Activated CD4-positive, CD25-positive, alpha-beta regulatory T cell (primary cell): ENCODE measurements at regions not wholly inside any gene's neighbourhood (a gene's known extent, or its start where the extent isn't known, plus 50 kb on each side); places are given as distances from the start of the nearest gene placed in this dataset.
"Not testable (repeated sequence)": the region's sequence is repeated elsewhere in the genome, so short reads cannot be mapped to it uniquely, and the experiment has no call there.

Experiments used
- DNase-seq, 4 experiments: peaks; one replicate each; lab custom pipeline; 2025; lab: John Stamatoyannopoulos, UW

DNA sequence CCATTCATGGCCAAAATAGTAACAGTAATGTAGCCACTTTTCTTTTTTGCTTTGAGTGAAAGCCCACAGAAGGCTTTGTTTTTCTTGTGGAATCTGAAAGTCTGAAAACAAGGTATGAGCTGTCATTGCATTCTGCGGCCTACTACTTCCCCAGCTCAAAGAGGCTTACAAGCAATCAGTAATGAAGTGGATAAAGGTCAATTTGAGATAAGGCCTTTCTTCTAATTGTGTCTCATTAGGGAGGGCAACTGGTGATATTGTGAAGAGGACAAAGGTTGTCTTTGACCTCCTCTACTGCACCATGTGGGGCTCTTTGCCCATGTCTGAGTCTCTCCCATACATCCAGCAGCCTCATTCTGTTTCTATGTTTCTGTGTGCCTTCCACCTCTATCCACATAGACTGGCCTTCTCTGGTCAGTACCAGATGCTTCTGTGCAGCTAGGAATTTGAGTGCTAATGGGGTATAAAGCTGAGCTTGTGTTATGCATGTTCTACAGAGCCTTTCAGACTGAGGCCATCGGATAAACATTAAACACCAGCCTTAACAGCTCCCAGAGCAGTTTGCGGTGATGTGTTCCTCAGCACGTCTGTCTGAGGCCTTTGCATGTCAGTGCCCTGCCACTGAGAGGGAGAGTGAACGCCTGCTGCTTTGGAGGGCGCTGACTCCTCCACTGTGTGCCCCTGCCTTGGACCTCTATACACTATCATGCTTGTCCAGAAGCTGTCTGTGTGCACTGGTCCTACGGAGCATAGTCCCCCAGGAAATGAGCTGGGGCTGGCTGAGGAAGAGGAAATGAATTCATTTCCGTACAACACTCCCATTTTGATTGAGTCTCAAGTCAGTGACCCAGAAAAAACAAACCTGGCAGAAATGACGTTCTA lies 80.2 kb downstream of the SH2D1A start:
- no peak for DNase-seq

DNA sequence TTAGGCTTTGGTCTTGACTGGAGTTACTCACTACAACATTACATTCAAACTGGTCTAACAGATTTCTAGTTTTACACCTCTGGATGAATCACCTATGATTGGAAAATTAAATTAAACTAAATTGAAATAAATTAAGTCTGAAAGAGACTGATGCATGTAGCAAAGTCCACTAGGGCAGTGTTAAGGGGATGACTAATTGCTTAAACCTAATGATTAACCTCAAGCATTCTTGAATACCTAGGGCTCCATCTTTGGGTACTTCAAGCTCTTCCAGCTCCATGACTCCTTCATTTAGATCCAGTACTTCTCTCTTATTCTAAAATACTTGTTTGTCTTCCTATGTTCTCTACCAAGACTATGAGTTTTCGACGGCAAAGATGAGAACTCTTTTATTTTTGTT lies 86.8 kb downstream of the SH2D1A start:
- DNase-seq: no peak

DNA sequence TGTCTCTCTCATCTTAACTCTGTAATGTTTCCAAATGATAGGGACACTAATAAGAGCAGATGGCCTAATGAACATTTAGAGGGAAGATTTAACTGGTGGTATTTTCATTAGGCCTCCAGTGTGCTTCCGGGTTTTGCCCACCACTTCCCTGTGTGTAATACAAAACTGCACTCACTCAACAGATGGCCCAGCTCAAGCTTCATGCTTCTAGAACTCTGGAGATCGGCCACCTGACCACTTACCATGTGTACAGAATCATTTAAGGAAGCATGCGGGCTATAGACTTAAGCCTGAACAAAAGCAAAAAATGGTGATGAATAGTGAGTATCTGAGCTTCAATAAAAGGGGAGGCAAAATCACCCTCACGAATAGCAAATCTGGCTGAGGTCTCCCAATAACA lies 89.3 kb downstream of the SH2D1A start:
- no peak for DNase-seq

DNA sequence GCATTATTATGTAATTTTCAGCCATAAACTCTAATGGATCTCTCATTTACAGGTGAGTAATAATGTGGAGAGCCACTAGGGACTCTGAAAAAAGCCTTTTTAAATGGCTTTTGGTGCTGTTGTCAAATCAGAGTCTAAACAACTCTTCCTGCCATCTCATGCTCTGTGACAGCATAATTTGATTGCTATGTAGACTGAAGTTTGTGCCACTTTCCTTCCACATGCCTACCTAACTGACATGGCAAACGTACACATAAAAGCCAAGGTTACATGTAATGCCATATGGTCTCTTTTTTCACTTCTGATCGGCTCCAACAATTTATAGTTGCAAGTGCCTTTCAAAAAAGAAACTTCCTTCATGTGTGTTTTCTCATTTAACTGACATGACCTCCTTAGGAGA lies 94.3 kb downstream of the SH2D1A start:
- DNase-seq: no peak

DNA sequence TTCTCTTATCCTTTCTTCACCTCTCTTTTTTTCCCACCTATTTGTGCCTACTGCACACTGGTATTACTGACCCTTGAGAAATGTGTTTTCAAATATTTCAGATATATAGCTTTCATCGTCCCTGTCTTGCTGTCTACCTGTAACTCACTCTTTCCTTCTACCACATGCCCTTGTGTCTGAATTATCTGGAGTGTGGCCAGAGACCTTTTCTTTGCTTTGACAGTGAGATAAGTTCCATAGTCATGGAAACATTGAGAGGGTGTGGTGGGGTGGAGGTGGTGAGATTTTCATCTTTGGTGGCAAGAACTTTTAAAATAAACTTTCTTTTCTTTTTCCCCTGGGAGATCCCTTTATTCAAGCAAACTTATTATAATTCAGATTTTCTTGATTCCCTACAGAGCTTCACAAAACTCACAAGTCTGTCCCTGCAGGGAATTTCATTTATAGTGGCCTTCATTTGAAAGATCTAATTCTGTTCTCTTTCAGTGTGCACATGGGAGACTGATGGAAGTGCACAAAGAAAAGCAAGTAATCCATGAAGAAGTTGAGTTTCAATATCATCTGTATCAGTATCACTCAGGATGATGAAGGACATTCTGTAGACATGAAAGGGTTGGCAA lies 95.7 kb downstream of the SH2D1A start:
- DNase-seq: no peak

DNA sequence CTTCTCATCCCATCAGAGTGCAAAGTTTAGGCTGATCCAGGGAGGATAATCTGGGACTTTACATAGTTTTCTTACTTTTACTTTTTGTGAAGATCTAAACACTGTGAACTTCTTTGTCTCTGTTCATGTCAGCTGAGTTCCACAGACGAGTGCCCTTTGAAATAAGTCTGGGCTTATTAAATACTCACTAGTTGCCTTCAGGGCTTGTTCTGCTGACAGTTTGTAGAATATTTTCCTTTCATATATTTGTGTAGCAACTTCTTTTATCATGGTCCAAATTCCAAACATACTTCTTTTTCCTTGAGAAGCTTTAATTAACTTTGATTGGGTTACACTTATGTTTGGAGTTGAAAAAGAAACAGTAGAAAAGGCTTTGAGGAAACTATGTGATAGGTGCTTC lies 109.6 kb downstream of the SH2D1A start:
- DNase-seq: no peak

DNA sequence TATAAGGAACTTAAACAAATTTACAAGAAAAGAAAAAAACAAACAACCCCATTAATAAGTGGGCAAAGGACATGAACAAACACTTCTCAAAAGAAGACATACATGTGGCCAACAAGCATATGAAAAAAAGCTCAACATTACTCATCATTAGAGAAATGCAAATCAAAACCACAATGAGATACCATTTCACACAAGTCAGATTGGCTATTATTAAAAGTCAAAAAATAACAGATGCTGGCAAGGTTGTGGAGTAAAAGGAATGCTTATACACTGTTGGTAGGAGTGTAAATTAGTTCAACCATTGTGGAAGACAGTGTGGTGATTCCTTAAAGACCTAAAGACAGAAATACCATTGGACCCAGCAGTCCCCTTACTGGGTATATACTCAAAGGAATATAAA lies 113.5 kb downstream of the SH2D1A start:
- not testable (repeated sequence) for DNase-seq

DNA sequence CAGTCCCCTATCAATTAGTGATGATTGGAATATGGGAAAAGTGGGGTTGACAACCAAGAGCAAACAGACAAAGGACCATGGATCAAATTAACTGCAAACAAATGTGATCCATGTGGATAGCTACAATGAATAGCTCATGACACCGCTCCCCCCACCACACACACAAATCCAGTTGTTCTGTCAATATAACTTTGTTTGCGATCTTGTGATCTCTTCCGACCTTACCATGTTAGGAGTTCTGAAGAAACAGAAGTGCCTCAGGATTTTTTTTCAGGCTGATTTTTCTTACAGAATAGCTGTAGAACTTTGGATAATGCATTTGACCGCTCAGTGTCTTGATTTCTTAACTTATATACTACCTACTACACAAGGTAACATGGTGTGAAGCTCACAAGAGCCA lies 116.6 kb downstream of the SH2D1A start:
- no peak for DNase-seq

DNA sequence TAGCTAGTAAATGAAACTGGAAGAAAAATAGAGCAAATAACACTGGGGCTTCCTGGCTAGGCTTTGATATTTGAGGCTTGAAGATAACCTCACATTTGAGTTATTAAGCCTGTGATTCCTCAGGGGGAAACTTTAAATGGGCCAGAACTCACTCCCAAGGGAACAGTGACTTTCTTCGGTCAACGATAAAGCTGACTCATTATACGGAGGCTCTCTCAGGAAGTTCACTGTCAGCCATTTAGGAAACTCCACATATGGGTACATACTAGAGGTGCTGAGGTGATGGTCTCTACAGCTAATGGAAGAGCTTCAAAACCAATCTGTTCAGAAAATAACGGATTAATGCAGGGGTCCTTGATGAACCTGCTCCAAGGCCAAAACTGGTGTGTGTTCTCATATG lies 120.8 kb downstream of the SH2D1A start:
- no peak for DNase-seq

DNA sequence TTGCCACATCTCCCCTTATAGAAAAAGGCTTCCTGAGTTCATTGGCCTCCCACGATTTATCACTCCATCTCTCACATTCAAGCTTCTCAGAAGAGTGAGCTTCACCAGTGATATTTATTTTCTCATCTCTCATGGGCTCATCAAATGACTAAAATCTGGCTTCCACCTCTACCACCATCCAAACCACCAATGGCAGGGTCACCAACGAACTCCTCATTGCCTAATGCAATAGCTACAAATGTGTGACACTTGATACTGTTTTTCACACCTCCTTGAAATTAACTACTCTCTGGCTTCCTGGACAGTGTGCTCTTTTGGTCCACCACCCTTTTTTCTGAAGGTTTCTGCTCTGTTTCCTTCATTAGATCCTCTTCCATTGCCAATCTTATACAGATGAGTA lies 129.0 kb downstream of the SH2D1A start:
- DNase-seq: no peak

DNA sequence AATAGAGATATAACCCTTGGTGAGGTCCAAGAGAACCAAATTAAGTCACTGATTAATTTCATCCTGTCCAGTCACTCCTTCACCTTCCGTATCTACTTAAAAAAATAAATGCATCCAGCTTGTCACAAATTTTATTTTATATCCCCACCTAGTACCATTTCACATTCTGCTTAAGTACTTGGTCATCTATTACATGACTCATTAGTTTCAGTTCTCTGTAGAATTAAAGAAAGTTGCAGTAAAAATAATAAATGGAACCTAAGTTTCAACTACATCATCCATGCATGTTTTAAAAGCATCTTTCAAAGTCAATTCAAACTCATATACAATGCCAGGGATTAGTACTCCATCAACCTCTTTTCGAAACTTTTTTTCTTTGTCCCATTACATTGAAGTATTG lies 130.2 kb downstream of the SH2D1A start:
- no peak for DNase-seq

DNA sequence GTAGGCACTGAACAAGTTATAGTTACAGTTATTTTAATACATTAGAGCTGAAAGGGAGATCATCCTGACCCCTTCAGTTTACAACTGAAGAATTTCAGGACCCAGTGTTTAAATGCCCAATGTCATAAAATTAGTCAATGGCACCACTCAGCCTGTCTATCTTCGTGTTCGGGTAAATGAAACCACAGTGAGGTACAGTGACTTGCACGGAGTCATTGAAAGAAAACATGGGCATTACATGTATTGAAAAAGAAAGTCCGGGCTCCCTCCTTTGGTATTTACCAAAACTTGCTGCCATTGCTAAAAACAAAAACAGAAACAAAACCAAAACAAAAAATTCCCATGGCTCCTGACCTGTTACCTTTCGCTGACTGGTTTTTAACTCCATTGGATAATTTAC lies 131.7 kb downstream of the SH2D1A start:
- no peak for DNase-seq

DNA sequence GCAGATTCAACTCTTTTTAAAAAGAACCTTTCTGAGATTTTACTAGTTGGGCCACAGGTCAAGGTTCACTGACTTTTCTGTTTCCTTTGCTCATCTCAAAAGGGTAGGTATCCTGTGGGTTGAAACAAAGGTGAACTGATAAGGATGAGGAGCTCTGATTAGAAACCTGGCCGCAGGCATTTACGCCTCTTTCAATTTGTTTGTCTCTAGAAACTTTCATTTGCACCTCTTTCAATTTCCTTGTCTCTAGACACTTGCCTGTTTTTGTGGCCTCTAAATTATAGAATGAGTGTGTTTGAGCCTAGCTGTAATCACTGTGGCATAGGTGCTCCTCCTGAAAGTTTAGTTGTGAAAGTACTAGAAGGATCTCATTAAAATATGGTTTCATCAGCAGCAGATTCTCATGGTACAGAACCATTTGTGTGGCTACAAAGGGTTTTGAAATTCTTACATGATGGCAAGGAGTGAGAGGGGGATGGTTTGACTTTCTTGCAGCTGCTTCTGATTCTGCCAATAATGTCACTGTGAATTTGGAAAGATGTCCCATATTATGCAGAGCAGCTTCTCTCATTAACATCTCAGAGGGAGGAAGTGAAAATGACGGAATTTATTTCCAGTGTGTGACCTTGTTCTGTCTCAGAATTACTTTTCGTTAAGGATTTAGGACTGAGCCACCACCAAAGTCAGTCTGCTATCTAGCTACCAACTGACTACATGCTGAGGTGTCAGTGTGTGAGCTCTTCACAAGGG lies 142.2 kb downstream of the SH2D1A start:
- no peak for DNase-seq

DNA sequence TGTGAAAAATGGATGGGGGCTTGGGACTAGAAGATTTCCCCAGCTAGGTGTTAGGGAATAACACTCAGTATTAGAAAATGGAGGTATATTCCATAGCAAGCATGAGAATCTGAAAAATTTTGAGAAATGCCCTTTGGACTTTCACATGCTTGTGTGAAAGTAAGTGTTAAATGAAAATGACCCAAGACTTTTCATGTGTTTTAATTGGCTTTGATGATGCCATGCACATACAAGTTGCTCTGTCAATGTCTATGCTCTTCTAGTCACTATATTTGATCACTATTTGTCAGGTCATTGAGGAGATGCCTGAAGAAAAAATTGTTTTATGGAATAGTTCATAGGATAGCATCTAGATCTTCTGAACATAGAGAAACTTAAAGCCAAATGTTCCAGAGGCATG lies 147.6 kb downstream of the SH2D1A start:
- no peak for DNase-seq

DNA sequence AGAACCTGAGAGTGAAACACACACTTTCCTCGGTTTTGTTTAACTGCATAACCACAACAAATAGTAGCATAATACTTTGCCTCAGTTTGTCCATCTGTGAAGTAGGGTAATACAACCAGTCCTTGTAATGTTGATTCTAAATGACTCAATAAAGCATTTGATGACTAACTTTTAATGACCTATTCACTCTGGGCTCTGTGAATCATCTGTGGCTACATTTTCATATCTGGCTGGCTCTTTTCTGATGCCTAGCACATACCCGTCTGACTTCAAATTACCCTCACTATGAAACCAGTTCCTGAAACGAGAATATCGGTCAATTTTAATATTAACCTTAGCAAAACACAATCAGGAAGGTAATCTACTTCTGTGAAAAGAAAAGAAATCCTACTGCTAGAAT lies 151.0 kb downstream of the SH2D1A start:
- no peak for DNase-seq

DNA sequence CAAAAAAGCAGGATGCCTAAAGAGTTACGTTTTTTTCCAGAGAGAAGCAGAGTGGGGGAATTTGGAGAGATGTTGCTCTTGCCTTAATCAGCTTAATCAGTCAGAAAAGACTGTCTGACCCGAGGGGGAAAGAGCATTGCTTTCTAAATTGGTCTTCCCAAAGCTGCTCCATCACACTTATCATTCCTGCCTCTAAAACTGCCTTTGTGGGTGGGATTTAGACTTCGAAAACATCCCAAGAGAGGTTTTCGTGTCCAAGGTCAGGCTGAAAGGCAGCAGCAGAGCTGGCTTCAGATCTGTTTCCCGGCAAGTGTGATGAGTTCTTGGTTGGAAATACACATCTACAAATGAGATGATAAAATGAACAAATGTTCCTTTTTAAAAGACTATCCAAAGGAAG lies 155.2 kb downstream of the SH2D1A start:
- no peak for DNase-seq

DNA sequence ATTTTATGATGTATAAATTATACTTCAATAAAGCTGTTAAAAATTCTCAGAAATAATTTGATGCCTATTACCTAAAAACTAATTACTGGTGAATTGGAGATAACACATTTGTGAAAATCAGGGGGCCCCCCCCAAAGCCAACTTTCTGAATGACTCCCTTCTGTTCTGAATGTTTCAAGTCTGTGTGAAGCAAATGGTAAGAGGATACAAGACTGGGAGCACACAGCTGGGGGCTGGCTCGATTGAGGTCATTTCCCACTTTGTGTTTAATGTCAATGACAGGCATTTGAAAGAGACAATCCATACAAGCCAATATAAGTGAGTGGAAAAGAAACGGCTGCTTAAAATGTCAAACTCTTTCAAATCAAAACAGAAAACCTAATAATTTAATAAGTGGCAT lies 155.8 kb downstream of the SH2D1A start:
- DNase-seq: no peak

DNA sequence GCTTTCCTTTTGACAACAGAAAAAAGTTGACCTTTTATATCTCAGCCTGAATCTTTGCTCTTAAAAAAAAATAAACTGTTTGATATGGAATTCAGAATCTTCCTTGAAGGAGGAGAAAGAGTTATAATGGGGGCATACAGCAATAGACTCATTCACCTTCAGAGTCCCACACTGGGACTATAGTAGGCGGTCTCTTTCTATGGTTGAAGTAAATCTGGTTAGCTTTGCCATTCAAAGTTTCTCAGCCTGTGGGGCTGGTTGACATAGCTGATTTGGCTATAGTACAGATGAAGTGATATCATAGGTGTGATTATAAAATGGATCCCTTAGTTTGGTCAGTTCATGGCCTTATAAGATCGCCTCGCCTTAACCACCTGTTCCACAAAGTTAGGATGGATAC lies 156.2 kb downstream of the SH2D1A start:
- DNase-seq: no peak

DNA sequence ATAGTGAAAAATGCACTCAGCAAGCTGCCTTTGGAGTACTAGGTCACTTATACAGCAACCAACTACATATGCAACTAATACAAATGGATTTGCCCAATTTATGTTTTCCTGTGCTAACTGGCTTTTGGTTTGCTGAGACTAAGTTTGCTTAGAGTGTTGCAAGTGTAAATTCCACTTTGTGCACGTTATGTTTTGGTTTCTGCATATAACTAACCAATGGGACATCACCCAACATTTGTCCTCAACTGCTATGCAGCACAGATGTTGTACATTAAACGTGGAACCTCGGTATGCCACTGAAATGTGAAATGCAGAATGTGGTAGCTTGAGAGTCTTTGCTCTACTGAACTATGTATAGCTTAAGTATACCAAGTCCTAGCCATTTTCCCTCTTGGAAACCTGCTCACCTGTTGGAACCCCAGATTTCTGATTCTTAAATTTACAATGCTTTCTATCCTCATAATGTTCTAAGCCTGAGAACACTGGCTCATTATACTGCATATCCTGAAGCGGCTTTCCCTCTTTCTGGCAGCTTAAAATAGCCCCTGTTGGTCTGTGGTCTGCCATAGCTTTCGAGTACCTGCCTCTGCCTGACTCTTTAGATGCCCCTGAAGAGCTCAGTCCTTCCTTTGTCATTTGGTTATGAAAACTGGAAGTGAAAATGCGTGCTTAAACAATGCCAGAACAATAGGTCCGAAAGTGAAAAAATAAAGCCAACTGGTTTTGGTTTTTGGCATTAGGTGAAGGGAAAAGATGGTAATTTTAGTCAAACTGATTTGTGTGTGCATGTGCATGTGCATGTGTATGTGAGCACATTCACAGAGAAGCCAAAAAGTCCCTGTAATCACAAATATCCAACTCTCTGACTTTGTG lies 158.0 kb downstream of the SH2D1A start:
- DNase-seq: no peak

DNA sequence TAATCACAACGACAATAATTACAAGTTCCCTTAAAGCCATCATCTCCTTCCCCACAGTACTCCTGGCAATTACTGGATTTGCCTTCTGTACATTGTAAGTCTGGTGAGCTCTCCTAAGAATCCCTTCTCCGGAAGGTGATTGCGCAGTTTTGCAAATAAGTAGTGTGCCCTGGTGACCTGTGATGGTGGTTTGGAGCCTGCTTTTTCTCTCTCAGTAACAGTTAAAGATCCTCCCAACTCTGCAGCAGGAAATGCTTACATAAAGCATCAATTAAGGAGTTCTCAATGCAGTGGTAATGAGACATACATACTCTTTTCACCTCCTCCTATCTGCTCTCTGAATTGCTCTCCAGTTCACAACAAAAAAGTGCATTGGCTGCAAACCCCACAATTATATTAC lies 159.7 kb downstream of the SH2D1A start:
- no peak for DNase-seq

DNA sequence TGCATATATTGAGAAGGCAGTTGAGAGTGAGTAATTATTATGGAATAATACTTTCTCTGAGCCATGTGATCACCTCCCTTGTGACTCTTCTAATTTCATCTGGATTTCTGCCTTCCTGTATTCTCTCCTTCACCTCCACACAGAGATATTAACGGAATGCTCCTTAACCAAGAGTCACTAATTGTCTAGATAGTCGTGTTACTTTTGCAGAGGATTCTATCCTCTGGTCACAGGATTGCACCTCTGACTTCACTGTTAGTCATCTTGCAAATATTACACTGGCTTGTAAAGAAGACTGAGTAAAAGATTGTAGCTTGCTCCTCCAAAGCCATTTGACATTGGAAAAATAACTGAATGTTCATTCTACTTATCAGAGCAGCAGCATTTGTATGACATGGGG lies 160.9 kb downstream of the SH2D1A start:
- DNase-seq: no peak

DNA sequence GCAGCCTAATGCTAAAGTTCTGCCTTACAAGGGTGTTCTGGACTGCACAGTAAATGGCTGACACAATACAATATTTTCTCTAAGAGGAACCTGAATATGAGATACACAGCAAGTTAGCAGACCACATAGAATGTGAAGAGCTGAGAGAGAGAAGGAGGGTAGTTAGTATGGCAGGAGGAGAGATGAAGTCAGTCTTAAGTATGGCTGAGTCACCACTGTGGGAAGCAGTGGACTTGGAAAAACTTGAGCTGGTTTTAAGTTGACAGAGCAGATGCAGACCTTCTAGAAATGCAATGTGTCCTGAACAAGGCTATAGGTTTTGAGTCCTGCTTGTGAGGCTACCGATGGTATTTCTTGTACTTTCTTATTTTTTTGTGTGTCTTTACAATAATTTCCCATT lies 172.5 kb downstream of the SH2D1A start:
- DNase-seq: no peak
